Kidney glomerular epithelial cell (primary cell): ENCODE measurements at regions not wholly inside any gene's neighbourhood (a gene's known extent, or its start where the extent isn't known, plus 50 kb on each side); places are given as distances from the start of the nearest gene placed in this dataset.

Experiments used
- DNase-seq: peaks from one replicate; lab custom pipeline; 2025; lab: John Stamatoyannopoulos, UW

GRCh38 chr7:17696422-17696821, 243.9 kb downstream of the SNX13 start:
- peak; percentile 34 for DNase-seq

GRCh38 chr7:17697128-17697881, 243.0 kb downstream of the SNX13 start:
- no peak for DNase-seq

- DNase-seq: no peak
Observed at GRCh38 chr7:17699696-17700095, 240.6 kb downstream of the SNX13 start.

GRCh38 chr7:17700138-17700537, 240.2 kb downstream of the SNX13 start:
- no peak for DNase-seq

- DNase-seq: no peak
Observed at GRCh38 chr7:17706275-17706674, 234.0 kb downstream of the SNX13 start.

- DNase-seq: peak; percentile 69
Observed at GRCh38 chr7:17706734-17707133, 233.6 kb downstream of the SNX13 start.

- DNase-seq: no peak
Observed at GRCh38 chr7:17709127-17709526, 231.2 kb downstream of the SNX13 start.

GRCh38 chr7:17709599-17709998, 230.7 kb downstream of the SNX13 start:
- DNase-seq: no peak

GRCh38 chr7:17710312-17710711, 230.0 kb downstream of the SNX13 start:
- no peak for DNase-seq

- DNase-seq: no peak
Observed at GRCh38 chr7:17713584-17713983, 226.7 kb downstream of the SNX13 start.

GRCh38 chr7:17716816-17717215, 223.5 kb downstream of the SNX13 start:
- DNase-seq: no peak

- no peak for DNase-seq
Observed at GRCh38 chr7:17719998-17720397, 220.3 kb downstream of the SNX13 start.

GRCh38 chr7:17721736-17722285, 218.5 kb downstream of the SNX13 start:
- DNase-seq: no peak

GRCh38 chr7:17722798-17723197, 217.5 kb downstream of the SNX13 start:
- DNase-seq: no peak

GRCh38 chr7:17725821-17726220, 214.5 kb downstream of the SNX13 start:
- DNase-seq: no peak

GRCh38 chr7:17732083-17732482, 208.2 kb downstream of the SNX13 start:
- DNase-seq: no peak
